Endothelial cell of umbilical vein (primary cell): ENCODE measurements at regions not wholly inside any gene's neighbourhood (a gene's known extent, or its start where the extent isn't known, plus 50 kb on each side); places are given as distances from the start of the nearest gene placed in this dataset.
A peak's percentile ranks its signal among the peaks of the same experiment; 100 is the strongest.

Experiments
- BruUV-seq: library from RNA; stranded (reverse); fragments of 400-500 nt; replicated peaks from 2 replicates; lab custom pipeline; 2021; lab: Mats Ljungman, UMichigan
- CTCF ChIA-PET: fragments of 300-600, 350-600 bp; sonication (Branson Sonifier 250); formaldehyde crosslinking; loops from one replicate; lab custom pipeline; 2021; ENCODE audit warnings: antibody characterized with exemption, inconsistent platforms; lab: Charles Lee
- POLR2A ChIA-PET: fragments of 300-600, 350-600 bp; sonication (Branson Sonifier 250); formaldehyde crosslinking; loops from one replicate; lab custom pipeline; 2021; ENCODE audit warnings: antibody characterized with exemption, inconsistent platforms; lab: Charles Lee
- DNase-seq: peaks from one replicate; pipeline ENCODE4 v3.0.0-alpha.2; 2011; ENCODE audit warnings: low read depth, low spot score
- FAIRE-seq: peaks from 2 replicates; lab custom pipeline; 2011; peaks lifted over from hg19 to GRCh38; lab: Jason Lieb, UNC
- H2AFZ ChIP-seq: 2 replicates; pipeline ENCODE4 v1.6.0; 2012; ENCODE audit warnings: low read depth, low read length, control low read depth, inconsistent platforms
- H3K27ac ChIP-seq: 2 replicates; pipeline ENCODE4 v1.5.1; 2011; ENCODE audit warnings: low read depth, mild to moderate bottlenecking, control low read depth, low read length, moderate library complexity; ENCODE audit not compliant: insufficient read depth
- H3K27me3 ChIP-seq, 2 experiments: 2 replicates each; pipeline versions ENCODE4 v1.6.0 to v1.6.1; 2011; ENCODE audit warnings: low read length in 2 of 2, mixed read lengths in 1 of 2; ENCODE audit not compliant: control insufficient read depth in 2 of 2, insufficient read depth in 2 of 2
- H3K36me3 ChIP-seq, 2 experiments: 2 replicates in 1 of 2; 3 replicates in 1 of 2; pipeline ENCODE4 v1.5.1; 2011; ENCODE audit warnings: low read length in 2 of 2, mild to moderate bottlenecking in 1 of 2, moderate library complexity in 1 of 2; ENCODE audit not compliant: control insufficient read depth in 2 of 2, insufficient read depth in 2 of 2; ENCODE audit errors: extremely low read depth in 1 of 2
- H3K4me1 ChIP-seq: 3 replicates; pipeline ENCODE4 v1.5.1; 2011; ENCODE audit warnings: mild to moderate bottlenecking, low read length; ENCODE audit not compliant: control insufficient read depth, insufficient read depth; ENCODE audit errors: extremely low read depth
- H3K4me2 ChIP-seq: 2 replicates; pipeline ENCODE4 v1.6.1; 2011; ENCODE audit warnings: low read length, control low read depth, mixed read lengths; ENCODE audit not compliant: insufficient read depth
- H3K4me3 ChIP-seq, 3 experiments: fragments of 200-600 bp in 1 of 3; sonication (generic), shearing (Covaris generic) in 1 of 3; replicated peaks in 1 of 3; 2 replicates each; pipeline ENCODE4 v1.5.1; 2011 to 2016; ENCODE audit warnings: control low read depth in 3 of 3, low read length in 3 of 3, mild to moderate bottlenecking in 2 of 3, inconsistent platforms in 1 of 3, low read depth in 1 of 3, moderate library complexity in 1 of 3; ENCODE audit not compliant: insufficient read depth in 1 of 3
- H3K79me2 ChIP-seq: 2 replicates; pipeline ENCODE4 v1.6.0; 2012; ENCODE audit warnings: low read length, inconsistent platforms; ENCODE audit not compliant: control insufficient read depth, insufficient read depth
- H3K9ac ChIP-seq: replicated peaks from 2 replicates; pipeline ENCODE3; 2011; ENCODE audit warnings: low read length, control low read depth; ENCODE audit not compliant: insufficient read depth; ENCODE audit errors: extremely low read depth
- H3K9me1 ChIP-seq: replicated peaks from 3 replicates; pipeline ENCODE4 v1.6.0; 2011; ENCODE audit warnings: mild to moderate bottlenecking, low read length; ENCODE audit not compliant: control insufficient read depth, insufficient read depth; ENCODE audit errors: extremely low read depth
- H3K9me3 ChIP-seq: replicated peaks from 2 replicates; pipeline ENCODE4 v1.5.1; 2012; ENCODE audit warnings: low read length, inconsistent platforms; ENCODE audit not compliant: control insufficient read depth, insufficient read depth
- H4K20me1 ChIP-seq: replicated peaks from 2 replicates; pipeline ENCODE3; 2011; ENCODE audit warnings: mild to moderate bottlenecking, low read length; ENCODE audit not compliant: control insufficient read depth, insufficient read depth; ENCODE audit errors: extremely low read depth
- EZH2 ChIP-seq: IDR thresholded peaks from 2 replicates; pipeline ENCODE4 v1.6.1; 2012; ENCODE audit warnings: borderline replicate concordance, low read depth, mild to moderate bottlenecking, moderate library complexity, low read length, inconsistent platforms; ENCODE audit not compliant: severe bottlenecking
- FOS ChIP-seq: IDR thresholded peaks from 2 replicates; pipeline ENCODE4 v1.6.1; 2011; ENCODE audit warnings: mild to moderate bottlenecking, low read length, moderate library complexity, borderline replicate concordance; ENCODE audit not compliant: insufficient read depth
- GATA2 ChIP-seq: IDR thresholded peaks from 2 replicates; pipeline ENCODE4 v1.7.0; 2011; ENCODE audit warnings: low read depth, mild to moderate bottlenecking, moderate library complexity, mixed read lengths, low read length; ENCODE audit not compliant: insufficient read length, insufficient read depth
- JUN ChIP-seq: IDR thresholded peaks from 2 replicates; pipeline ENCODE4 v1.6.1; 2011; ENCODE audit warnings: borderline replicate concordance, low read depth; ENCODE audit not compliant: insufficient read length, insufficient read depth
- MYC ChIP-seq: IDR thresholded peaks from one replicate; pipeline ENCODE4 v1.6.1; 2011; ENCODE audit warnings: mild to moderate bottlenecking, low read depth, low read length
- POLR2A ChIP-seq: IDR thresholded peaks from 2 replicates; pipeline ENCODE4 v1.6.1; 2012; ENCODE audit warnings: low read depth, mild to moderate bottlenecking, control low read depth, low read length
- POLR2AphosphoS5 ChIP-seq: IDR thresholded peaks from 2 replicates; pipeline ENCODE4 v1.6.1; 2012; ENCODE audit warnings: low read depth, mild to moderate bottlenecking, control low read depth, low read length, moderate library complexity; ENCODE audit not compliant: insufficient read depth
- dilution Hi-C: fragments of 300-500 bp; cut with MboI; formaldehyde crosslinking; loops from one replicate; pipeline ENCODE4 v1.15.0; 2019; ENCODE audit warnings: low sequenced_read_pairs; ENCODE audit not compliant: extremely low pct_ligation_motif_present
- intact Hi-C: fragments of 100-400 bp; cut with micrococcal nuclease; formaldehyde crosslinking; loops from one replicate; pipeline ENCODE4 v1.10.0; 2022
- TF ChIP-seq, protein P1 (sequence below), 2 donors: IDR thresholded peaks; 1 replicate in 1 of 2; 2 replicates in 1 of 2; pipeline ENCODE4 v1.5.1; 2011; ENCODE audit warnings: low read length in 2 of 2, mild to moderate bottlenecking in 2 of 2, moderate library complexity in 2 of 2, control low read depth in 1 of 2, inconsistent platforms in 1 of 2, low read depth in 1 of 2; ENCODE audit not compliant: insufficient read depth in 1 of 2; ENCODE audit errors: extremely low read depth in 1 of 2
- TF ChIP-seq, protein P2 (sequence below): IDR thresholded peaks from 2 replicates; pipeline ENCODE4 v1.6.1; 2011; ENCODE audit not compliant: insufficient read depth, insufficient read length

DNA sequence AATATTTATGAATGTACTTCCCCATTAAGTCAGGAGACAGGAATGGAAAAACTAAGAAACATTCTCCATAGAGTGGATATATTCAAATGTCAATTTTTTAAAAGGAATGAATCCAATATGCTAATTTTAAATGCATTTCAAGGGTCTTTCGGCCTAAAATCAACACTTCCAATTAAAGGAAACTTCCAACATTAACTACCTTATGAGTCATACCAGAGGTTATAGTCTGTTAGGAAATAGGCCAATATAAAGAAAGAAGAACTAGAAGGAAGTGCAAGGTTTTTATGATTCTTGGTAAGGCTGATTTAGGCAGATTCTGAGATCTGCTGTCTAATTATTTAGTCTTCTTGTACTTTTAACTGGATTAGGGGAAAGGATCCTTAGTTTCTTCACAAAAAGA, 260.1 kb upstream of the EDNRA start:
- intact Hi-C loops = no loop called here
- peak; percentile 52 for FAIRE-seq

DNA sequence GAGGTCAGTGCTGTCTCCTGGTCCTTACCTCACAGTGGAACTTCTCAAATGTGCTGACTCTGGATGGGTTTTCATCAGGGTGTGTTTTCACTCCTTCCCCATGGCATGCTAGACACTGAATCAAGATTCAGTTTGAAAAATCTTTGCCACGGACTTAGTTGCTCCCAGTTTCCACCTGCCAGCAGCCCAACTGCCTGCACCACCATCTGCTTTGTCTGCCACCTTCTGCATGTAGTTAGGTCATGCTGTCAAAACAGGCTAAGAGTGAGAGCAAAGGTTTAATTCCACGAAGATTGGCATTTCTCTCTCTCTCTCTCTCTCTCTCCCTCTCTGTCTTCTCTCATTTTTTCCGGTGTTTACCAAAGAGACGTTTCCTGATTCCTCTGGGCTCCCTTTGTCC, 258.0 kb upstream of the EDNRA start:
- dilution Hi-C loops = no loop called here
- TF ChIP-seq, protein P1, sequence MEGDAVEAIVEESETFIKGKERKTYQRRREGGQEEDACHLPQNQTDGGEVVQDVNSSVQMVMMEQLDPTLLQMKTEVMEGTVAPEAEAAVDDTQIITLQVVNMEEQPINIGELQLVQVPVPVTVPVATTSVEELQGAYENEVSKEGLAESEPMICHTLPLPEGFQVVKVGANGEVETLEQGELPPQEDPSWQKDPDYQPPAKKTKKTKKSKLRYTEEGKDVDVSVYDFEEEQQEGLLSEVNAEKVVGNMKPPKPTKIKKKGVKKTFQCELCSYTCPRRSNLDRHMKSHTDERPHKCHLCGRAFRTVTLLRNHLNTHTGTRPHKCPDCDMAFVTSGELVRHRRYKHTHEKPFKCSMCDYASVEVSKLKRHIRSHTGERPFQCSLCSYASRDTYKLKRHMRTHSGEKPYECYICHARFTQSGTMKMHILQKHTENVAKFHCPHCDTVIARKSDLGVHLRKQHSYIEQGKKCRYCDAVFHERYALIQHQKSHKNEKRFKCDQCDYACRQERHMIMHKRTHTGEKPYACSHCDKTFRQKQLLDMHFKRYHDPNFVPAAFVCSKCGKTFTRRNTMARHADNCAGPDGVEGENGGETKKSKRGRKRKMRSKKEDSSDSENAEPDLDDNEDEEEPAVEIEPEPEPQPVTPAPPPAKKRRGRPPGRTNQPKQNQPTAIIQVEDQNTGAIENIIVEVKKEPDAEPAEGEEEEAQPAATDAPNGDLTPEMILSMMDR (IDR thresholded peaks at IDR 0.05; ENCODE audit: extremely low read depth in 1 of 2, insufficient read depth in 1 of 2, low read depth in 1 of 2, low read length in 2 of 2) = no peak
- TF ChIP-seq GATA2 (no peak), FOS (no peak), MYC (no peak), EZH2 (no peak), JUN (no peak), POLR2AphosphoS5 (no peak), POLR2A (no peak)
- TF ChIP-seq, protein P2, sequence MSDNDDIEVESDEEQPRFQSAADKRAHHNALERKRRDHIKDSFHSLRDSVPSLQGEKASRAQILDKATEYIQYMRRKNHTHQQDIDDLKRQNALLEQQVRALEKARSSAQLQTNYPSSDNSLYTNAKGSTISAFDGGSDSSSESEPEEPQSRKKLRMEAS = no peak

More for the DNA sequence above, 260.1 kb upstream of the EDNRA start:
- H3K27me3 ChIP-seq = no peaks in the 10 kb centered on the region
- H3K9me1 ChIP-seq = no peaks in the 10 kb centered on the region
- no peak overlapping the region for H3K9ac ChIP-seq
- H3K4me2 ChIP-seq = no peak overlapping the region
- no peaks in the 10 kb centered on the region for H3K4me1 ChIP-seq
- no TSS peak for BruUV-seq
- dilution Hi-C loops = no loop called here
- no peak overlapping the region for H3K27ac ChIP-seq
- TF ChIP-seq, protein P2 = no peak
- TF ChIP-seq, protein P1 (IDR thresholded peaks at IDR 0.05; ENCODE audit: extremely low read depth in 1 of 2, insufficient read depth in 1 of 2, low read depth in 1 of 2, low read length in 2 of 2) = no peak
- no peak for TF ChIP-seq JUN
- TF ChIP-seq FOS = peak; percentile 66
- TF ChIP-seq EZH2 = no peak
- TF ChIP-seq MYC = no peak
- TF ChIP-seq POLR2AphosphoS5 = no peak
- H3K4me3 ChIP-seq = no peak overlapping the region
- H2AFZ ChIP-seq = no peak overlapping the region
- peak; percentile 32 for DNase-seq
- H4K20me1 ChIP-seq = no peaks in the 10 kb centered on the region
- H3K79me2 ChIP-seq = no peaks in the 10 kb centered on the region
- CTCF ChIA-PET = no interaction called here
- POLR2A ChIA-PET = no interaction called here
- no peaks in the 10 kb centered on the region for H3K36me3 ChIP-seq
- H3K9me3 ChIP-seq = no peaks in the 10 kb centered on the region

More for the DNA sequence above, 258.0 kb upstream of the EDNRA start:
- no peaks in the 10 kb centered on the region for H3K9me3 ChIP-seq
- no peaks in the 10 kb centered on the region for H4K20me1 ChIP-seq
- DNase-seq = no peak
- intact Hi-C loops = no loop called here
- POLR2A ChIA-PET = no interaction called here
- CTCF ChIA-PET = no interaction called here
- H2AFZ ChIP-seq = no peak overlapping the region
- H3K27ac ChIP-seq = no peak overlapping the region
- H3K4me3 ChIP-seq = no peak overlapping the region
- H3K9me1 ChIP-seq = no peaks in the 10 kb centered on the region
- no peaks in the 10 kb centered on the region for H3K4me1 ChIP-seq
- no TSS peak for BruUV-seq
- peaks cover 0 to 2% of the 10 kb centered on the region in 2 experiments for H3K27me3 ChIP-seq
- no peaks in the 10 kb centered on the region for H3K36me3 ChIP-seq
- no peak overlapping the region for H3K4me2 ChIP-seq
- no peak for FAIRE-seq
- H3K9ac ChIP-seq = no peak overlapping the region
- no peaks in the 10 kb centered on the region for H3K79me2 ChIP-seq
